ENCODE measurements at regions not wholly inside any gene's neighbourhood (a gene's known extent, or its start where the extent isn't known, plus 50 kb on each side); places are given as distances from the start of the nearest gene placed in this dataset.

DNA sequence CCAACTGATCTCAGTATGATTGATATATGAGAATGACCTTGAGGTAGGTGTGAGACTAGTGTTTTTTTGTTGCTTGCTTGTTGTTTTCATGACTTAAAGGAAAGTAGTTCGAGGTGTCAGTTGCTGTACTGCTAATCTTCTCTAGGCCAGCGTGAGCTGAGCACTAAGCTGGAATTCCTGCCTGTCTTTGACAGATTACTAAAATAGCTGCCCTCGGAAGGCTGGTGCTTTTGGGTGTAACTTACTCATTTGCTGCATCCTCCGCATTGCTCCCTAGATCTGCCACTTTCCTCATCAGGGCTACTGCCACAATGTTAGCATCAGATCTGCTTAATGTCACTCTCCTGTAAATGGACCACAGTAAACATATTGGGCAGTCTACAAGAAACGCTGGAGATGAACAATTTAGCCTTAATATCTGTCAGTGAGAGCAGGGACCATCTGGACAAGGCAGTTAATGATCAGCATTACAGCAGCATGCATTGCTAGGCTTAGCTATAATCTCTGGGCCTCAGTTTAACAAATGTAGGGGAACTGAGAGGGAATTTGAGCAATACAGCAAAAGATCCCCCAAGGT is 106.6 kb upstream of the CDH6 start:
- DNase-seq (ENCODE audit: low spot score): no peak
- ATAC-seq (ENCODE audit: low FRiP score): no peak
- TF ChIP-seq, protein P1, sequence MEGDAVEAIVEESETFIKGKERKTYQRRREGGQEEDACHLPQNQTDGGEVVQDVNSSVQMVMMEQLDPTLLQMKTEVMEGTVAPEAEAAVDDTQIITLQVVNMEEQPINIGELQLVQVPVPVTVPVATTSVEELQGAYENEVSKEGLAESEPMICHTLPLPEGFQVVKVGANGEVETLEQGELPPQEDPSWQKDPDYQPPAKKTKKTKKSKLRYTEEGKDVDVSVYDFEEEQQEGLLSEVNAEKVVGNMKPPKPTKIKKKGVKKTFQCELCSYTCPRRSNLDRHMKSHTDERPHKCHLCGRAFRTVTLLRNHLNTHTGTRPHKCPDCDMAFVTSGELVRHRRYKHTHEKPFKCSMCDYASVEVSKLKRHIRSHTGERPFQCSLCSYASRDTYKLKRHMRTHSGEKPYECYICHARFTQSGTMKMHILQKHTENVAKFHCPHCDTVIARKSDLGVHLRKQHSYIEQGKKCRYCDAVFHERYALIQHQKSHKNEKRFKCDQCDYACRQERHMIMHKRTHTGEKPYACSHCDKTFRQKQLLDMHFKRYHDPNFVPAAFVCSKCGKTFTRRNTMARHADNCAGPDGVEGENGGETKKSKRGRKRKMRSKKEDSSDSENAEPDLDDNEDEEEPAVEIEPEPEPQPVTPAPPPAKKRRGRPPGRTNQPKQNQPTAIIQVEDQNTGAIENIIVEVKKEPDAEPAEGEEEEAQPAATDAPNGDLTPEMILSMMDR (IDR thresholded peaks at IDR 0.05): no peak

DNA sequence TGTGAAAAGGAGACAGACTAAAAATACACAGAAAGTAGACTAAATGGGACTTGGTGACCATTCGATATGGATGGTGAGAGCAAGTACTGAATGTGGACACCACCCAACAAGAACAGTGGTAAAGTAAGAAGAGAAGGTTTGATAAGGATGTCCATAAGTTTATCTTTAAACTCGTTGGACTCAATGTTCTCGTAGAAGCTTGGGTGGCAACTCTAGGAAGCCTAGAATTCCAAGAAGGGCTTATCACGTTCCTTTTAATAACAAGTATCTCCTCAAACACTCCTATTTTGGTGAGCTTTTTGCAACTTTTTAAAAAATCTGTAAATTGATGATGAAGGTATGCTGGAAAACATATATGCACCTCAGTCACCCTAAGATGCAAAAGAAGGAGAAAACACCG is 108.6 kb upstream of the CDH6 start:
- TF ChIP-seq, protein P1 (IDR thresholded peaks at IDR 0.05): no peak
- DNase-seq (ENCODE audit: low spot score) (no peak), ATAC-seq (ENCODE audit: low FRiP score) (no peak)

DNA sequence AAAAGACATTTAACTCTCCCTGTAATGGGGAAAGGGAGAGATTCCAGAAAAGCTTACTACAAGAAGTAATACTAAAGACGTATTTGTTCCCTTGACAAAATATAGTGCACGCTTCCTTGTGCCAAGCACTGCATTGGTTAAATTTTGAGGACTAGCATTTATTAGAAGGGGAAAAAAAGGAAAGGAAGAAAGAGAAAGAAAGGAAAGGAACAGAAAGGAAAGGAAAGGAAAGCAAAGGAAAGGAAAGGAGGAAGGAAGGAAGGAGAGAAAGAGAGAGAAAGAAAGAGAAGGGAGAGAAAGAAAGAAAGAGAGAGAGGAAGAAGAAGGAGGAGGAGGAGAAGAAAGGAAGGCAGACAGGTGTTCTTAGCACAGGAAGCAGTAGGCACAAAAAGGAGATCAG is 110.1 kb upstream of the CDH6 start:
- TF ChIP-seq, protein P1 (IDR thresholded peaks at IDR 0.05): no peak
- no peak for ATAC-seq (ENCODE audit: low FRiP score)

DNA sequence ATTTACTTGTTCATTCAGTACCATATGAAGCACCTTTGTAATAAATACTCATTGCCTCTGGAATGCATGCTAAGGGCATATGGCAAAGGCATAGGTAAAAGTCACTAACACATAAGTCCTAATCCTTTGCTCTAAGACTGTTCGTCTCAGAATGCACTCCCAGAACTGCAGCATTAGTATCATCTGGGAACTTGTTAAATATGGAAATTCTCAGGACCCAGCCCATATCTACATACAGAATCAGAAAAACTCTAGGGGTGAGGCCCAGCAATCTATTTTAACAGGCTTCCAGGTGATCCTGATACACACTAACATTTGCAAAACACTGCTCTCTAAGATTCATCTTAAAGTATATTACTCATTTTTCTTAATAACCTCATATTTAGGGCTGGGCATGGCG is 113.8 kb upstream of the CDH6 start:
- TF ChIP-seq, protein P1 (IDR thresholded peaks at IDR 0.05): no peak
- no peak for DNase-seq (ENCODE audit: low spot score)
- ATAC-seq (ENCODE audit: low FRiP score): no peak

More for the DNA sequence above, 110.1 kb upstream of the CDH6 start:
- no peak for DNase-seq (ENCODE audit: low spot score)

DNA sequence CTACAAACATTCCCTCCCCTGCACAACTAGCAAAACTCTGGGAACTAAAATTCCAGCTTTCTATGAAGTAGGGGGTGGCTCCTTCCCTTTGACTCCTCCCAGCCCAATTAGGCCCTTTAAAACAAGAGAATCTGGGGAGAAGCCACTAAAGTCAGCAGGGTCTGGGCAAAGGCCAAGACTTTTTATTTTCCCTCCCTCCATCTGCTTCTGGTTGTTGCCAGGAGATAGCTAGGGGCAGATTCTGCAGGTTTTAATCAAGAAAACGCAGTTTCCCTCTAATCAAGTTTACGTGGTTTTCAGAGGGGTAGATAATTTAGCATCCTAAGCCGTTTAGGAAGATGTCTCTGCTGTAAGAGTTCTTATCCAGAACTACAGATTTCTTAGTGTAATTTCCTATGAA is 114.5 kb upstream of the CDH6 start:
- TF ChIP-seq, protein P1 (IDR thresholded peaks at IDR 0.05): no peak
- ATAC-seq (ENCODE audit: low FRiP score) (no peak), DNase-seq (ENCODE audit: low spot score) (no peak)

DNA sequence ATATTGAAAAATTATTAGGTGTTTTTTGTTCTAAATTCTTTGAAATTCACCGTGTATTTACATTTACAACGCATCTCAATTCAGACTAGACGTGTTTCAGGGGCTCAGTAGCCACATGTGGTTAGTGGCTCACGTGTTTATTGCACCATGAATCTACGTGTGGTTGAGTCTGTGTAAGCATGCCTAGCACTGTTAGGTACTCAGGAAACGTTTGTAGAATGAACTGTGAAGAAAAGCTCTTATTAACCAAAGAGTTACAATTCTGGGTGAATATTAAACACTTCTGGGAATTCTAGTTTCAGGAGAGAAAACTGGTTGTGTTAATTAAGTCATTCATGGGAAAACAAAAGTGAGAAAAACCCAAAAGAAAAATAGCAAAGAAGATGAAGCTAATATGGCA is 117.5 kb upstream of the CDH6 start:
- TF ChIP-seq, protein P1 (IDR thresholded peaks at IDR 0.05): no peak
- ATAC-seq (ENCODE audit: low FRiP score) (no peak), DNase-seq (ENCODE audit: low spot score) (no peak)

DNA sequence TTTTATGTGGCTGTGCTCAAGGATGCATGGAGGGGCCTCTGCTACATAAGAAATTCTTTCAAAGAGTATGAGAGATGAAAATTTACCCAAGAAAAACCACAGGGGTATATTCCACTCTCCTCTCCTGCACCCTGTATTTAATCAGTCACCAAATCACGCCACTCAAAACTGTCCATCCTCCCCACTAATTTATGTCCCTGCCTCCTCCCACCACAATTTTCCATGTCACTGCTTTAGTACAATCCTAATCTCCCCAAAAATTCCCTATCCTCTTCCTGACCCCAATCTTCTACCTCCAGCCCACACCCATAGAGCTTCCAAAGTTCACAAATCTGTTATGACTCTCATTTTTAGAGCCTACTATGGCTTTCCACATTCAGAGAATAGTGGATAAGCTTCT is 125.2 kb upstream of the CDH6 start:
- DNase-seq (ENCODE audit: low spot score) (no peak), ATAC-seq (ENCODE audit: low FRiP score) (no peak)
- TF ChIP-seq, protein P1 (IDR thresholded peaks at IDR 0.05): no peak
